DMS 273 (cell line): ENCODE measurements at regions not wholly inside any gene's neighbourhood (a gene's known extent, or its start where the extent isn't known, plus 50 kb on each side); places are given as distances from the start of the nearest gene placed in this dataset.
"Not testable (repeated sequence)": the region's sequence is repeated elsewhere in the genome, so short reads cannot be mapped to it uniquely, and the experiment has no call there.

ENCODE experiments used
- DNase-seq: peaks from one replicate; lab custom pipeline; 2025; ENCODE audit not compliant: unreplicated experiment; lab: John Stamatoyannopoulos, UW

DNA sequence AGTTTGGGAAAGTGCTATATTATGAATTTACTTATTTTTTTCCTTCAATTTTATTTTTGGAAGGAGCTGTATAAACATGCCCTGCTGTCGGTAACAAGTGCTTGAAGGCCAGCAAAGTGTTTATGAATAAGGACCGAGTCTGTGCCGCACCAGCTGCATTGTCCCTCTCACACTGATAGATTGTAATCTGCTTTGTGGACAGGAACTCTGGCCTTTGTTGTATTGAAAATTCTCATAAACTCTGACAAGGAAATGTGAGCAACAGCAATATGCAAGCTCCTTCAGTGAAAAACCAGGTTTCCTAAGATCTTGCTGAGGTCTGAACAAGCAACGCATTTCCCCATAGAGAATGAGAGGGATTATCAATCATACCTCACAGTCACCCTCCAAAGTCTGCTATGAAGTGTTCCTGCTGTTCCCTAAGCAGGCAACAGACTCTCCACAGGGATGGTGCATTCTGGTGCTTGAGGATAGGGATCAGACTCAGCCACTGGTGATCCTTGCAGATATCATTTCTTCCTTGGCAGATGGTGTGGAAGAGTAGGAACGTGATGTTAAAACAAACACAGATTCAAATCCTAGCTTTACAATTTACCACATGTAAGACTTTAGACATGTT, 109.6 kb downstream of the KCNJ2 start:
- peak; percentile 45 for DNase-seq

DNA sequence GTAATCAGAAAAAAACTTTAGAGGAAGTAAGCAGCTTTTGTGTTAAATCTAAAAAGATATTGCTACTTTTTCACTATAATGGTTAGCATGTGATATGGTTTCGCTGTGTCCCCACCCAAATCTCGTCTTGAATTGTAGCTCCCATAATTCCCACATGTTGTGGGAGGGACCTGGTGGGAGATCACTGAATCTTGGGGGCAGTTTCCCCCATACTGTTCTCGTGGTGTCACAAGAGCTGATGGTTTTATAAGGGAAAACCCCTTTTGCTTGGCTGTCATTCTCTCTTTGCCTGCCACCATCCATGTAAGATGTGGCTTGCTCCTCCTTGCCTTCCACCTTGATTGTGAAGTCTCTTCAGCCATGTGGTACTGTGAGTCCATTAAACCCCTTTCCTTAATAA, 117.1 kb downstream of the KCNJ2 start:
- DNase-seq = no peak

DNA sequence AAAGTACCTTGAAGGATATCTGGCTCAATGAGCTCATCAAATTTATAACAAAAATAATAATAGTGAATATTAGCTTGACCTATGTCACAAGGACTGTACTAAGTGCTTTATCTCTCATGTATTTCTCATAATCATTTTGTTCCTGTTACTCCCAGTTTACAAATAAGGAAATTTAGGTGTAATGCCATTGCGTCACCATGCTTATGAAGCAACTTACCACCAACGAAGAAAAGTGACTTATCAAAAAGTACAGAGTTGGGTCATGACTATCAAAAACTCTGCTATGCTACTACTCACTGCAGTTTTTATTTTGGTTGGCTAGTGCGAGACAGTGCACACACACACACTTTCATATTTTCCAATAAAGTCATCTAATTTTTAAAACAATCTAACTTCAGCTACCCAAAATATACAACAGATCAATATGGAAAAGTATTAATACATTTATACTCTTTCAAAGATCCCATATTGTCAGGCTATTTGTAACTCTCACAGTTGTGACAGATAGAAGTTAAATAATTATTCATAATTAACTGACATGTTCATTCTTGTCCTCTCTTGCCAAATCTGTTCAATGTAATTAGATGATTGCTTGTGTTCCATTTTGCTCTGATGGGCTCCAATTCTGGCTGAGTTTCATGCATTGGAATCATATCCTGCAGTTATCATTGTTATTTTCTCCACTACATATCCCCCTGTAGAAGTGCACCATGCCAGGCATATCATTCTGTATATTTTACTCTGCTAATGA, 119.4 kb downstream of the KCNJ2 start:
- peak; percentile 56 for DNase-seq

DNA sequence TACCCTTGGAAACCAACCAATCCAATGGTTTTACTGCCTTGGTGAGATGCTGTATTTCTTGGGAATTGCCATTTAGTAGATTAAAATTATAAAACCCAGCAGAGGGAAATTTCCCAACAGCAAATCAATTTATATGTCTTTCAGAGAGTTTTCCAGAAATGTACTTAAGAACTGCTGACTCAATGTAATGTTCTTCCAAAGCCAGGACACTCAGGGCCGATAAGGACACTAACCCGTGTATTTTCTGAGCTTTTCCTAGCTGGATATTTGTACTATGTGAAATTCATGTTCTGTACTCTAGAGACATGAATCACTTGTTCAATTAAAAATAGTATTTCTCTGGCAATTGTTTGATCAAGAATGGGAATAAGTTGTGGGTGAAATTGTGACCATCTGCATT, 121.4 kb downstream of the KCNJ2 start:
- DNase-seq = no peak

DNA sequence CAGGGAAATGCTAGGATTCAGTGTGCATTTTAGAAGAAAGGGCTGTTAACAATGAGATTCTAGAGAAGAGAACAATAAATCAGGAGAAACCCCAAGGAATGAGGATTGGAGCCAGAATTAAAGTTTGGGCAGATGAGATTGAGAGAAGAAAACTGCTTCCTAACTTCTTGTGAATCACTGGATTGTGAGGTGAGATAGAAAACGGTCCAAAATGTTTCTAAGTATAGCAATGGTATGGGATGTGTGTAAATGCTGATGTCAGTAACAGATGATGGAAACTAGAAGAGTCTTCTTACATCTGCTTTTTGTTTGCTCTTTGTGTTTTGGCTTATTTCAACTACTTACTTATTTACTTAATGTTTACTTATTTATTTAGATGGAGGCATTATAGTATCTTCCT, 123.0 kb downstream of the KCNJ2 start:
- no peak for DNase-seq

DNA sequence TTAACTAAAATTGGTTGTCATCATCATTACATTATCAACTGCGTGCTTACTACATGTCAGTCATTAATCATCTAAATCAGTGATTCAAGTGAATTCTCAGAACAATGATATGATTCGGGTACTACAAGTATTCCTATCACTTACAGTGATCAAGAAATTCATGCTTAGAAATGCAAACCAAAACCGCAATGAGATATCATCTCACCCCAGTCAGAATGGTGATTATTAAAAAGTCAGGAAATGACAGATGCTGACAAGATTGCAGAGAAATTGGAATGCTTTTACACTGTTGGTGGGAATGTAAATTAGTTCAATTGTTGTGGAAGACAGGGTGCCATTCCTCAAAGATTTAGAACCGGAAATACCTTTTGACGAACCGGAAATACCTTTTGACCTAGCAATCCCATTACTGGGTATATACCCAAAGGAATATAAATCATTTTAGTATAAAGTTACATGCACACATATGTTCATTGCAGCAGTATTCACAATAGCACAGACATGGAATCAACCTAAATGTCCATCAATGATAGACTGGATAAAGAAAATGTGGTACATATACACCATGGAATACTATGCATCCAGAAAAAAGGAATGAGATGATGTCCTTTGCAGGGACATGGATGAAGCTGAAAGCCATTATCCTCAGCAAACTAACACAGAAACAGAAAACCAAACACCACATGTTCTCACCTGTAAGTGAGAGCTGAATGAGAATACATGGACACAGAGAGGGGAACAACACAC, 124.4 kb downstream of the KCNJ2 start:
- not testable (repeated sequence) for DNase-seq

DNA sequence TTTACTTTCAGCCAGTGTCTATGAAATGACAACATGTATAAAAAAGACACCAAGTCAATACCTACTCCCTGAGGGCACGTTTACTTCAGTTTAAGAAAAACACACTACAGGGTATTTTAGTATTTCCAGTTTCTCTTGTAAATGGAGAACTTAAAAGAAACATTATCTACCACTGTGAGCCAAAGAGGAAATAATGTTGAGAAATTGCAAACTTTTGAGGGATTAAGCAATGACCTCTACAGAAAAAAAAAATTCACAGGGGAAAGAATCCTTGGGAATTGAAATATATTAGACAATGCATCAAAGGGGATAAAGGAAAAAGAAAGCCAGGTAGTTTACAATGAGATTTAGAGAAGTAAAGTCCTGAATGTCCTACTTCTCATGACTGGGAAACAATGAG, 126.0 kb downstream of the KCNJ2 start:
- DNase-seq = no peak

DNA sequence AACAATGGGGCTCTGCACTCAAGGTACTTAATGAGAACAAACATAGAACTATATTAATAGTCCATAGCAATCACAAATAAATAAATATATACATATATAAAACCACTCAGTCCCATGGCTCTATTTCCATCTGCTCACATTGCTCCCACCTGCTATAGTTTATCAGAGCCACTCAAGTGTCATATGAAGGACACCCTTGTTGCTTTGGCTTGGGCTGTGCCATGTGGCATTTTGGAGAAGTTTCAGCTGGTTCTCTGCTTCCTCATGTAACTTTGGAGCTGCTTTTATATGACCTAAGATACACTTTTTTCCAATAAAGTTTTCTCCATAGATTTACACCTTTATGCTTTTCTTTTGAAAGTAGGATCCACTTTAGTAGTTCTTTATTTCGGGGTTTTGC, 126.4 kb downstream of the KCNJ2 start:
- DNase-seq = no peak

DNA sequence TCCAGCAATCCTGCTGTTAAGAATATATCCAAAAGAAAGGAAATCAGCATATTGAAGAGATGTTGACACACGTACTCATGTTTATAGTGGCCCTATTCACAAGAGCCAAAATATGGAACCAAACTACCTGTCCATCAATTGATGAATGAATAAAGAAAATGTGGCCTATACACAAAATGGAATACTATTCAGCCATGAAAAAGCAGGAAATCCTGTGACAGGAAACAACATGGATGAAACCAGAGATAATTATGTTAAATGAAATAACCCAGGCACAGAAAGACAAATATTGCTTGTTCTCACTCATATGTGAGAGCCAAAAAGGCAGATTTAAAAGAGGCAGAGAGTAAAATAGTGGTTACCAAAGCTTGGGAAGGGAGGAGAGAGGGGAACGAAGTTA, 127.1 kb downstream of the KCNJ2 start:
- DNase-seq = no peak

DNA sequence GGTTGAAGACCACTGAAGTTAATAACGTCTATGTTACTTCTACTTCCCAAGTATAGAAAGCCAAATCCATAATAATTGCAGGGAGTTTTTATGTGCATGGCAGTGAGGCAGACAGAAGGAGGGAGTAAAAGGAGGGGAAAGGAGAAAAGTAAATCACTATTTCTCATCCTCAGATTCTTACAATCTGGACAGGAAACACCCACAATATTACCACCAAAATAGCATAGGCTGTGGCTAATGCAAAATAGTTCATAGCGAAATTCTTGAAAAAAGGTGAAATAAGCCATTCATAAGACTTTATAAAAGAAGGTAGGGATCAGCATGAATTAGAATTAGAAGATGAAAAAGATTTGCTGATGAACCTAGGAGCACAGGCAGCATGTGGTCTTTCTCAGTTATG, 128.1 kb downstream of the KCNJ2 start:
- DNase-seq = no peak

DNA sequence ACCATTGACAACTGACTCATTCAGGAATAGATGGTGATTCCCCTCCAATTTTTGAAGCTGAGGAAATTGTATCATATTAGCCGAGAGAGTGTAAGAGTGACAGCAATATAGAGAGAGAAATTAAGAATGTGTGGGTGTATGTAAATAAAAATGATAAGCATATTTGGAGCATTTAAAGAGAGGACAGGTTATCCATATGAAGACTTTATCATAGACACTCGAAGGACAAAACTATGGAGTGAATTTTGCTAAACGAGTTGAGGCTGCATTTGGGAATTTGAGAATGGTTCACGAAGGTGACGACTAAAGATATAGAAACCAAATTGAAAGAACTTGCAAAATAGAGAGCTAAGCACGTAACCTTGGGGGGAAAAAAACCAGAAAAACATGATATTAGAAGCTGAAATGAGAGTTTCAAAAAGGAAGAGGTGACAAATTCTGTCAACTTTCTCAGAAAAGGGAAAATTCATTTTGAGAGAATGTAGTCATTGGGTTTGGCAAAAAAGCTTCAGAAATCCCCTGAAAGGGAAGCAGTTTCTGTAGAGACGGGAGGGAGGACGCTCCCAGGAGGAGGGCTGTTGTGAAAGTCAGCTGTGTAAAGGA, 129.7 kb downstream of the KCNJ2 start:
- DNase-seq = no peak

DNA sequence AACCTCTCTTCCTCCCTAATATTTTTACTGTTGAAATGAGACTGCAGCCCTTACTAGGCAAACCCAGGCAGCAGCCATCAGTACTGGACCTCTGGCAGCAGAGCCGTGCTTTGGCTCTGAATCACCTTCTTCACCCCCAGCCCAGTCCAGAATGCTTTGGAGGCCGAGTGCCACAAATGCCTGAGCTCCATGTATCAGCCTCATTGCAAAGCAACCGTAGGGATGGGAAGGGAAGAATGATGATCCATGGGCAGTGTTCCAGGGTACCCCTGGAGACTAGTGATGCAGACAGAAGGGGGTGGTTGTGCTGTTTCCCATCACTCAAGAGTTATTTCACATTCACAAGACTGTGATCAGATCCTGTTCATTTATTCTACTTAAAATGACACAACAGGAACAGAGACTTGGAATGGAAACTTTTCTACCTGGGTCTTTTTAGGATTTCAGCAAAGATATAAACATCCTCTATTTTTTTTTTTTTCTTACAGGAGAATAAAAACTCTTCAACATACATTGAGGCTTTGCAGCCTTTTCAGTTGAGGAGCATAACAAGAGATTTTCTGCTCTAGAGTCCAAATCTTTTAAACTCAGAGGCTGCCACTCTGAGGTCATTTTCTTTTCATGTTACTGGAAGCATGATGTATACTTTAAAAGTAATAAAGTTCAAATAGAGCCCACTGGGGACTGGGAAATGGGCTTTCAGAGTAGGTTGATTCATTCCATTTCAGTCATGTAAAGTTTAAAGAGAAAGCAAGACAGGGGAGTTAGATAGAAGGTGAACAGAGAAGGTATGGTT, 138.3 kb downstream of the KCNJ2 start:
- DNase-seq = no peak

DNA sequence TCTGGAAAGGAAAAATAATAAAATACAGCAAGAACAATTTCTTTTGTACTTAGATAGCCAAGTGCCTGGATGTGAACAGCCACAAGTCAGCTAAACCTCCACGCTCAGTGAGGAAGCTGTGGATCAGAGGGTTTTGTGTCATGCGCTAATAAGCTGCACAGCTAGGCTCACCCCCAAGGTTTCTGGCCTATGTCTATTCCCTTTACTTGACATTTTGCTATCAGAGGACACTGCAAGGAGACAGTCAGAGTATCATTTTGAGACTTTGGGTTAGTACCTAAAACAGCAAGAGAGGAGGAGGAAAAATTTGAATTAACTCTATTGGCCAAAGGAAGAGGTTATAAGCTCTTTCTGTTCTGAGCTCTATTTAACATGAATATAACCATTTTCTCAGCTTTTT, 139.3 kb downstream of the KCNJ2 start:
- DNase-seq = no peak

DNA sequence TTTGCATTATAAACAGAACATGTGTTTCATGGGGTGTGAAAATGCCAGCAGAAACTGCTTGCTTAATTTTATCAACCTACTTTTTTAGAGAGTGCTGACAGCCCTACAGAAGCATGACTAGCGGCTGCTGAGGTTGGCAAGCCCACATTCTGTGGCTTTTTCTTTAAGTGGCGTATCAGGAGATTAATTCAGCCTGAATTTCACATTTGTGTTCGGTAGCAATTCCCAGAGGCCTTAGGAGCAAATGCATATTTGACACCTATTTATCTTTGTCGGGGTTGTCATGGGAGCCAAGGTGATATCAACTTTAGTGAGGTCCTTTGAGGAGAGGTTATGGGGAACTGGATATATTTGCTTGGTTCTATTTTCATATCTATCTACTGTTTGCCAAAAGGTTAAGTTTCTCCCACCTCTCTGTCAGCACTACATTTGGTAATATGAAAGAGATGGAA, 140.9 kb downstream of the KCNJ2 start:
- no peak for DNase-seq

DNA sequence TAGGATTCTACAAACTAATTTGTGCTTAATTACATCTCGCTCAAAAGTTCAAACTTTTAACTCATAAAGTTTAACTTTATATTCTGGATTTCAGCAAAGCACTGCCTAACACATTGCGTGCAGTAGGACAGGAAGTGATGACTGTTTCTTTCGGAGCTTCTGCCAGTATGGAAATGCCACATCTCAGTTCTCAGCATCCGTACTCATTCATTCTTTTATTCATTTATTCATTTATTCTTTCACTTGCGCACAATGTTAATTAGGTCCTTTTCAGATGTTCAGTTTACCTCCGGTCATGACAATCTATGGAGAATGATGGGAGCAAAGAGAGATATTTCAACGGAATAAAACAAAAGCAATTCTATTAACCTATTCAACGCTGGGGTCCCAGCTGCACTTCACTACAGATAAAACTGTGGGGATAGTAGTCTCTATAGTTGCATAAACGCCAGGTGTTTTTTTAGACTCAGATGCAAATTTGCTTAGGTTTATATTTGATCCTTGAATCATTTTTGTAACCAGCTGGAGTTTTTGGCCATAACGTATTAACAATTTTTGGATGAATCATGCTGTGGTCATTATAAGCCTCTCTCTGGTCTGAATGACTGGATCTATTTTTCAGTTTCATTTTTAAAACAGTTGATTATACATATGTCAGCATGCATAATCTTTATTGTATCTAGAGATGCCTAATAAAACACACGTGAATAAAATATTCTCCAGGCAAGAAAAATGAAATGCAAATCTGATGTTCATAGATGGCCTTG, 143.9 kb downstream of the KCNJ2 start:
- no peak for DNase-seq

DNA sequence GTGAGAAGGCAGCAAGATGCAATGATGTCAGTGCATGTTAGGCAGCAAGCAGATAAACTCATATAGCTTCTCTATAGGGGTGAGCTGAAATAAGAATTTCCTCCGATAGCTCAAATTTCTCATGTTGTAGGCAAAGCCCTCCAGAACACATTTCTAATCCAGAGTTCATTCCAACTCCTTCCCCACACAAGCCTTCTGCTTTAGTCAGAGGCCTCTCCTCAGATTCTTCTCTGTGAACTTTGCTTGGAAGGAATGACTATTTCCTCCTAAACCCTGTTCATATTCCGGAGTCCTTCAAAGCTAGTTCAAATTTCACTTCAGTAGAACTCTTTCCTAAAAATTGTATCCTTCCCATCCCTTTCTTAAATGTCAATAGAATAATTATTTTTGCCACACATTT, 144.8 kb downstream of the KCNJ2 start:
- no peak for DNase-seq

DNA sequence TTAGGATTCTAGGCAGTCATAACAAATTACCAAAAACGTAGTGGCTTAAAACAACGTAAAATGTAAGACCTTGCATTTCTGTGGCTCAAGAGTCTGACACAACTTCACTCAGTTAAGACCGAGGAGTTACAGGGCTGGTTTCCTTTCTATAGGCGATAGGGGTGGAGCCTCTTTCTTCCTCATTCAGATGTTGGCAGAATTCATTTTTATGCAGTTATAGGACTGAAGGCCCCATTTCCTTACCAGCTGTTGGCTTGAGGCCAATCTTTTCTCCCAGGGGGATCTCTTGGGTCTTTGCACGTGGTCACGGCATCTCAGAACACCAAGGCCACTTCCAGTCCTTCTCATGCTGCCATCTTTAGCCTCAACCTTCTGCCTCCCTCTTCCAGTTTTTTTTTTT, 145.2 kb downstream of the KCNJ2 start:
- no peak for DNase-seq

DNA sequence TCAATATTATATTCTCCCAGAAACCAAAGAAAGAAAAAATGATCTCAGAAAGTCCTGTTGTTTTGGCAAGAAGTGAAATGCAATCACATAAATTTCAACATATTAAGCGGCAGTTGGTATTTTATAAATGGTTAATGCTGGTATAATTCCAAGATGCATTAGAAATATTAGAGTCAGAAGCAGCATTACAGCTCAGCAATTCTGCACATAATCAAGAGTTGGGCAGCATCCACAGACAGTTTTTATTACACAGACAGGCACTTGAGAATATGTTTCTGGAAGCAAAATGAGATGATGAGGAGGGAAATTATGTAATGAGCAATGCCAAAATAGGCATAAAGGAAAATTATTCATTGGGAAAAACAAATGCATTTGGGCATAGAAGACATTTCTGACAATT, 148.1 kb downstream of the KCNJ2 start:
- DNase-seq = no peak

DNA sequence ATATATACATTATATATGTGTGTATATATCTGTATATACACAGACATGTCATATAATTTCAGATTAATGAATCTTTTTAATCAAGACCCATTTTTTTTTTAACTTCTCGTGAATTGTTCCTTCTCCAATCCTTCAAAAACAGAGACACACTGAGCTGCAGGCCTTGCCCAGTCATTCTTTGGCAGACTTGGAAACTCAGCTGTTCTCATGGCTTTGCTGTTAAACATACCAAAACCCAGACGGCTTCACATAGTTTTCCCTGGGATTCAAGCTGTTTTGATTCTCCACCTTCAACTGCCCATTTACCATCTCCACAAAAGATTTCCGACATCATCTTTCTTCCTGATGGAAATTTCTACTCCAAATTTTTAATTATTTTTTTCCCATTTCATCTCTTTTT, 148.7 kb downstream of the KCNJ2 start:
- DNase-seq = no peak

DNA sequence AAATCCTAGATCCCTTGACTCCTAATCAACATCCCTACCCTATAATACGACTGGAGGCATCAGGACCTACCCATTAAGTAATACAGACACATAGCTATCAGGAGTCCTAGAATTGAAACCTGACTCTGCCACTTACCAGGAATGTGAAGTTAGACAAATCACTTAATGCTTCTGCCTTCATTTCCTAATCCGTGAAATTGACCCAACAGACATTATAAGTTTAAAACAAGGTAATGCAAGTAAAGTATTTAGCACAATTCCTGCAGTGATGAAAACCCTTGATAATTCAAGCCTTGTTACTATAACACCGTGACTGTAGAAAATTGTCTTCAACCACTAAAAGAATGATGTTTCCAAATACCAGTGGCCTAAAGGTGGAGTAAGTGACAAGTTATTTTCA, 150.2 kb downstream of the KCNJ2 start:
- no peak for DNase-seq
